Hepatocyte (in vitro differentiated cells): ENCODE measurements at regions not wholly inside any gene's neighbourhood (a gene's known extent, or its start where the extent isn't known, plus 50 kb on each side); places are given as distances from the start of the nearest gene placed in this dataset.

Experiments
- DNase-seq: peaks from one replicate; pipeline ENCODE4 v3.0.0-alpha.2; 2016; ENCODE audit warnings: low spot score
- H2AFZ ChIP-seq: fragments of 200-600 bp; sonication (generic); 2 replicates; pipeline ENCODE4 v1.6.0; 2016; ENCODE audit warnings: antibody characterized with exemption, mild to moderate bottlenecking
- H3K27ac ChIP-seq: fragments of 200-600 bp; sonication (generic); 2 replicates; pipeline ENCODE4 v1.5.1; 2016; ENCODE audit warnings: mild to moderate bottlenecking
- H3K27me3 ChIP-seq: fragments of 200-600 bp; sonication (generic); 2 replicates; pipeline ENCODE4 v1.6.1; 2016
- H3K36me3 ChIP-seq: fragments of 200-600 bp; sonication (generic); replicated peaks from 2 replicates; pipeline ENCODE4 v1.5.1; 2016; ENCODE audit warnings: low read depth; ENCODE audit not compliant: insufficient read depth
- H3K4me1 ChIP-seq: fragments of 200-600 bp; sonication (generic); 2 replicates; pipeline ENCODE4 v1.5.1; 2016; ENCODE audit warnings: mild to moderate bottlenecking, moderate library complexity; ENCODE audit not compliant: insufficient read depth
- H3K4me2 ChIP-seq: fragments of 200-600 bp; sonication (generic); 2 replicates; pipeline ENCODE4 v1.6.0; 2016
- H3K4me3 ChIP-seq: fragments of 200-600 bp; sonication (generic); 2 replicates; pipeline ENCODE4 v1.5.1; 2016; ENCODE audit warnings: mild to moderate bottlenecking
- H3K79me2 ChIP-seq: fragments of 200-600 bp; sonication (generic); 2 replicates; pipeline ENCODE4 v1.6.0; 2017; ENCODE audit warnings: mild to moderate bottlenecking
- H3K9me2 ChIP-seq: fragments of 200-600 bp; sonication (generic); replicated peaks from 2 replicates; pipeline ENCODE4 v1.6.0; 2017; ENCODE audit warnings: mild to moderate bottlenecking; ENCODE audit not compliant: insufficient read depth
- H3K9me3 ChIP-seq: fragments of 200-600 bp; sonication (generic); 2 replicates; pipeline ENCODE4 v1.5.1; 2016; ENCODE audit warnings: low read depth, mild to moderate bottlenecking
- H4K20me1 ChIP-seq: fragments of 200-600 bp; sonication (generic); 2 replicates; pipeline ENCODE4 v1.6.0; 2016; ENCODE audit warnings: mild to moderate bottlenecking; ENCODE audit not compliant: insufficient read depth, poor library complexity, severe bottlenecking
- CTCF ChIP-seq: fragments of 200-600 bp; sonication (generic); IDR thresholded peaks from 2 replicates; pipeline ENCODE4 v1.5.1; 2016; ENCODE audit warnings: antibody characterized with exemption, mild to moderate bottlenecking; ENCODE audit not compliant: poor library complexity
- EZH2 ChIP-seq: fragments of 200-600 bp; sonication (generic); IDR thresholded peaks from 2 replicates; pipeline ENCODE4 v1.6.1; 2016; ENCODE audit warnings: antibody characterized with exemption, mild to moderate bottlenecking, borderline replicate concordance
- EZH2phosphoT487 ChIP-seq: fragments of 200-600 bp; sonication (generic); IDR thresholded peaks from one replicate; pipeline ENCODE4 v1.6.1; 2018; ENCODE audit warnings: antibody characterized with exemption, mild to moderate bottlenecking, low read depth, moderate library complexity; ENCODE audit not compliant: unreplicated experiment, severe bottlenecking
- WGBS: methylation state at CpG from one replicate; pipeline ENCODE4 v1.1.6; 2016; ENCODE audit warnings: low lambda C conversion rate; ENCODE audit errors: missing lambda C conversion rate; 5-methylcytosine and 5-hydroxymethylcytosine counted together

- H2AFZ ChIP-seq: no peak overlapping the region
- H3K4me2 ChIP-seq: no peak overlapping the region
- no peak for DNase-seq
- H3K4me1 ChIP-seq: no peaks in the 10 kb centered on the region
- no peaks in the 10 kb centered on the region for H4K20me1 ChIP-seq
- TF ChIP-seq EZH2phosphoT487 (no peak), EZH2 (no peak), CTCF (no peak)
- no peaks in the 10 kb centered on the region for H3K27me3 ChIP-seq
- no peaks in the 10 kb centered on the region for H3K36me3 ChIP-seq
- no peak overlapping the region for H3K27ac ChIP-seq
- no peaks in the 10 kb centered on the region for H3K9me3 ChIP-seq
- no peak overlapping the region for H3K4me3 ChIP-seq
- WGBS: 86% methylated on average over 8 of the region's 8 CpGs
- H3K9me2 ChIP-seq: no peaks in the 10 kb centered on the region
- H3K79me2 ChIP-seq: no peaks in the 10 kb centered on the region
Measured at GRCh38 chr16:14350626-14351025, 279.4 kb downstream of the PARN start.

- H3K4me1 ChIP-seq: no peaks in the 10 kb centered on the region
- H2AFZ ChIP-seq: no peak overlapping the region
- no peaks in the 10 kb centered on the region for H3K9me2 ChIP-seq
- H3K27me3 ChIP-seq: no peaks in the 10 kb centered on the region
- H3K79me2 ChIP-seq: no peaks in the 10 kb centered on the region
- no peak for TF ChIP-seq EZH2
- TF ChIP-seq EZH2phosphoT487: no peak
- TF ChIP-seq CTCF: no peak
- no peak overlapping the region for H3K27ac ChIP-seq
- DNase-seq: no peak
- H3K4me2 ChIP-seq: no peak overlapping the region
- no peaks in the 10 kb centered on the region for H3K36me3 ChIP-seq
- no peaks in the 10 kb centered on the region for H3K9me3 ChIP-seq
- no peak overlapping the region for H3K4me3 ChIP-seq
- H4K20me1 ChIP-seq: no peaks in the 10 kb centered on the region
- 91% methylated on average over 8 of the region's 8 CpGs for WGBS
Measured at GRCh38 chr16:14350081-14350480, 279.0 kb downstream of the MRTFB start.

GRCh38 chr16:14347706-14348105, 276.6 kb downstream of the MRTFB start:
- H3K36me3 ChIP-seq: no peaks in the 10 kb centered on the region
- no peaks in the 10 kb centered on the region for H3K9me2 ChIP-seq
- TF ChIP-seq CTCF (no peak), EZH2phosphoT487 (no peak), EZH2 (no peak)
- no peak overlapping the region for H2AFZ ChIP-seq
- H3K9me3 ChIP-seq: no peaks in the 10 kb centered on the region
- no peaks in the 10 kb centered on the region for H4K20me1 ChIP-seq
- H3K4me3 ChIP-seq: no peak overlapping the region
- H3K79me2 ChIP-seq: no peaks in the 10 kb centered on the region
- no peaks in the 10 kb centered on the region for H3K4me1 ChIP-seq
- DNase-seq: no peak
- no peak overlapping the region for H3K4me2 ChIP-seq
- 76% methylated on average over 12 of the region's 12 CpGs for WGBS
- H3K27me3 ChIP-seq: no peaks in the 10 kb centered on the region
- no peak overlapping the region for H3K27ac ChIP-seq
